PC-9 (cell line): ENCODE measurements at regions not wholly inside any gene's neighbourhood (a gene's known extent, or its start where the extent isn't known, plus 50 kb on each side); places are given as distances from the start of the nearest gene placed in this dataset.

Source experiments
- EZH2 ChIP-seq: fragments of 200-600 bp; sonication (generic); IDR thresholded peaks from 2 replicates; pipeline ENCODE4 v1.8.0; 2017; ENCODE audit warnings: antibody characterized with exemption, low read depth
- TF ChIP-seq, protein P1 (sequence below): fragments of 200-600 bp; sonication (generic); conservative IDR thresholded peaks from 2 replicates; pipeline ENCODE4 v1.6.1; 2017; ENCODE audit warnings: mixed run types, antibody characterized with exemption, mild to moderate bottlenecking, moderate library complexity

DNA sequence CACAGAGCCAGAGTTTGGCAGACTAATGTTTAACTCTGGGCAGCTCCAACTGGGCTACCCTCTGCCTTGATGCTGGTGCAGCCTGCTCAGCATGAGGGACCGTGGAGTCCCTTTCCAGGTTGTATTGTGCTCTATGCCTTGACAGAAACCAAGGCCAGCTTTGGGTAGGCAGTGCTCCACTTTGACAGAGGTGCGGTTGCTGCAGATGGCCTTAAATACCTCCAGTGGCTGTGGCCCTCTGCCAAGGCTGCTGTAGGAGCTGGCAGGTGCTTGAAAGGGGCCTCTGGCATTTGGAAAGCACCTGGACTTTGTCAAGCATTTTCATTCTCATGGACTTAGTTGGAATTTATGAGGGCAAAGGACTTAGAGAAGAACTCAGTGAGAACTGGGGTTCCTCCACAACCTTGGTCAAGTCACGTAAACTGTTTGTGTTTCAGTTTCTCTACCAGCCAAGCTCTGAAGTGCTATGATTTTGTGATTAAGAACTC lies 249.7 kb upstream of the ZNF462 start:
- TF ChIP-seq, protein P1, sequence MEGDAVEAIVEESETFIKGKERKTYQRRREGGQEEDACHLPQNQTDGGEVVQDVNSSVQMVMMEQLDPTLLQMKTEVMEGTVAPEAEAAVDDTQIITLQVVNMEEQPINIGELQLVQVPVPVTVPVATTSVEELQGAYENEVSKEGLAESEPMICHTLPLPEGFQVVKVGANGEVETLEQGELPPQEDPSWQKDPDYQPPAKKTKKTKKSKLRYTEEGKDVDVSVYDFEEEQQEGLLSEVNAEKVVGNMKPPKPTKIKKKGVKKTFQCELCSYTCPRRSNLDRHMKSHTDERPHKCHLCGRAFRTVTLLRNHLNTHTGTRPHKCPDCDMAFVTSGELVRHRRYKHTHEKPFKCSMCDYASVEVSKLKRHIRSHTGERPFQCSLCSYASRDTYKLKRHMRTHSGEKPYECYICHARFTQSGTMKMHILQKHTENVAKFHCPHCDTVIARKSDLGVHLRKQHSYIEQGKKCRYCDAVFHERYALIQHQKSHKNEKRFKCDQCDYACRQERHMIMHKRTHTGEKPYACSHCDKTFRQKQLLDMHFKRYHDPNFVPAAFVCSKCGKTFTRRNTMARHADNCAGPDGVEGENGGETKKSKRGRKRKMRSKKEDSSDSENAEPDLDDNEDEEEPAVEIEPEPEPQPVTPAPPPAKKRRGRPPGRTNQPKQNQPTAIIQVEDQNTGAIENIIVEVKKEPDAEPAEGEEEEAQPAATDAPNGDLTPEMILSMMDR, result no peak
- no peak for TF ChIP-seq EZH2
